GM19455 (cell line): ENCODE measurements at regions not wholly inside any gene's neighbourhood (a gene's known extent, or its start where the extent isn't known, plus 50 kb on each side); places are given as distances from the start of the nearest gene placed in this dataset.
A peak's percentile ranks its signal among the peaks of the same experiment; 100 is the strongest.
"Not testable (repeated sequence)": the region's sequence is repeated elsewhere in the genome, so short reads cannot be mapped to it uniquely, and the experiment has no call there.

Source experiments
- ATAC-seq: cut with Tn5 transposase; IDR thresholded peaks from one replicate; pipeline ENCODE4 v1.9.1; 2021; ENCODE audit not compliant: unreplicated experiment

DNA sequence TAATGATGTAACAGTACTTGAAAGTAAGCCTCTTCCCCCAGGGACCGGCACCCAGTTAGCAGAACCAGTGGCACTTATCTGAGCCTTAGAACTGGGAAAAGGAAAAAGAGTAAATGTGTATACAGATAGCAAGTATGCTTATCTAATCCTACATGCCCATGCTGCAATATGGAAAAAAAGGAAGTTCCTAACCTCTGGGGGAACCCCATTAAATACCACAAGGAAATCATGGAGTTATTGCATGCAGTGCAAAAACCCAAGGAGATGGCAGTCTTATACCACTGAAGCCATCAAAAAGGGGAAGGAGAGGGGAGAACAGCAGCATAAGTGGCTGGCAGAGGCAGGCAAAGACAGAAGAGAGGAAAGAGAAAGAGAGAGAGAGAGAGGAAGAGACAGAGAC lies 456.8 kb downstream of the PTPRC start:
- not testable (repeated sequence) for ATAC-seq

DNA sequence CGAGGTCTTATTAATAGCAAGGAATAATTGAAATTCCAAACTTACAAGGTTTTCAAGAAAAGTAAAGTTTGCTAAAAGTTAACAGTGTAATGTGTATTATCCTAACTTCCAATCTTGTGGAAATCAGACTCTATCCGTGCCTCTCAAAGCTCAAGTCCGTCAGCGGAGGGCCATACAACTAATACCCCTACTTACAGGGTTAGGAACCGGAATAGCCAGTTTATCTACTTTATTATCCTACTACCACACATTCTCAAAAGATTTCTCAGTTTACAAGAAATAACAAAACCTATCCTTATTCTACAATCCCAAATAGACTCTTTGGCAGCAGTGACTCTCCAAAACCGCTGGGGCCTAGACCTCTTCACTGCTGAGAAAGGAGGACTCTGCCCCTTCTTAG lies 457.8 kb downstream of the PTPRC start:
- ATAC-seq: no peak

DNA sequence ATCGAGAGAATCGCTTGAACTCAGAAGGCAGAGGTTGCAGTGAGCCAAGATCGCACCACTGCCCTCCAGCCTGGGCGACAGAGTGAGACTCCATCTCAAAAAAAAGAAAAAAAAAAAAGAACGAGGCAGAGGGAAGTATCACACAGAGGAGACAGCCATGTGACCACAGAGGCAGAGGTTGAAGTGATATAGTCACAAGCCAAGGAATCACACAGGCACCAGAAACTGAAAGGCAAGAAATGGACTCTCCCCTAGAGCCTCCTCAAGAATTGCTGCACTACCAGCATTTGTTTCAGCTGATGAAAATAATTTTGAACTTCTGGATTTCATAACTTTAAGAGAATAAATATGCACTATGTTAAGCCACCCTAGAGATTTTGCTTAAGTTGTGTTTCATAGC lies 459.6 kb downstream of the PTPRC start:
- no peak for ATAC-seq

DNA sequence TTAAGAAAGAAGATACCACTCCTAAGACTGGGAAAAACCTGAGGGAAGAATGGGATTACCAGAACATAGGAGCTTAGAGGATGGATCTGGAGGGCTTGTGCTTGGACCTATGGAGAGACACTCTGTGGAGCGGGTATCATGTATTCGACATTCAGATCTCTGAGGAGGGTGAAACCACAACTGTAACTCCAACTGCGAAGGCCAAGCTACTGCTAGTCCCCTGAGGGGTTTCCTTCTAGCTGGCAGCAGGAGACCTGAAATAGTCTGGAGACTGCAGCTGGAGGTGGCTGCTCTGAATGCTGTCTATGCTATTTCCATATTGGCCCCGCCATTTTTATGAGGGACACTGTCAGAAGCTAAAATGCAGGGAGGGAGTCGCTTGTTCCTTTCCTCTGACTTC lies 462.3 kb downstream of the PTPRC start:
- no peak for ATAC-seq

DNA sequence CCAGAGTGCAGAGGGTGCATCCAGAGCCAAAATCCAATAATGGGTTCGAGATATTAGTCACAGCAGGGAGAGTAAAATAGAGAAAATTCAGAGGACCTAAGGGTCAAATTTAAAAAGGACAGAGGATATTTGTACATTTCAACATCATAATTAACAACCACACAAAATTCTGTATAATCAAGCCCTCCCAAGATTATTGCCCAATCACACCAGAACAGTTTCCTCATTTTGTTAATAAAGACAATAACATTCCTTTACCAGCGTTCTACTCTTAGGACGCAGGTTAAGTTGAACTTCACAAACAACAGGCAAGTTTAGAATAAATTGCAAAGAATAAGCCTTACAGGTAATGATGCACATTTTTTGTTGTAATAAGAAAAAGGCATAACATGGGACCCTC lies 462.8 kb downstream of the PTPRC start:
- no peak for ATAC-seq

DNA sequence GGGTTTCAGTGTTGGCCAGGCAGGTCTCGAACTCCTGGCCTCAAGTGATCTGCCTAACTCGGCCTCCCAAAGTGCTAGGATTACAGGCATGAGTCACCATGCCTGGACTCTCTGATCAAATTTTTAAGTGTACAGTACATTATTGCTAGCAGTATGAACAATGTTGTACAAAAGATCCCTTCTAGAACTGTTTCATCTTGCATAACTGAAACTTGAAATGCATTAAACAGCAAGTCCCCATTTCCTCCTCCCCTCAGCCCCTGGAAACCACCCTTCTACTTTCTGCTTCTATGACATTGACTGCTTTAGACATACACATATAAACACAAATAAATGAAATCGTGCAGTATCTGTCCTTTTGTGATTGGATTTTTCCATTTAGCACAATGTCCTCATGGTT lies 463.4 kb downstream of the PTPRC start:
- peak; percentile 59 for ATAC-seq

DNA sequence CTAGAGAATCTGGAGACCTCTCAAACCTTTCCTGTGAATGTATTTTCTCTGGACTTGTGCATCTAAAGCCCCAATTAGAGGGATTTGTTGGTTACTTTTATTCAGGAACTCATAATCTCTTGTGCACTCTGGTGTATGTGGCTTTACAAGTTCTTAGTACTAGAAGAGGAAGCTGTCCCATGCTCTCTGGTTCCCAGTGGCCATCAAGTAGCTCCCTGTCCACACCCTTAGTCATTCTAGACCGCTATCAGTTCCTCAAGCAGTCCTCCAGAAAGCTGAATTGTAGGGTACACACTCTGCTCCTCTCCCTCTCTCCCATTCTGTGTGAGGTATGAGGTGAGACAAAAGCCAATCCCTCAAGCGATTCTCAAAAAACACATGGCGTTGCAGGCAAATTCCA lies 470.3 kb downstream of the PTPRC start:
- ATAC-seq: no peak

DNA sequence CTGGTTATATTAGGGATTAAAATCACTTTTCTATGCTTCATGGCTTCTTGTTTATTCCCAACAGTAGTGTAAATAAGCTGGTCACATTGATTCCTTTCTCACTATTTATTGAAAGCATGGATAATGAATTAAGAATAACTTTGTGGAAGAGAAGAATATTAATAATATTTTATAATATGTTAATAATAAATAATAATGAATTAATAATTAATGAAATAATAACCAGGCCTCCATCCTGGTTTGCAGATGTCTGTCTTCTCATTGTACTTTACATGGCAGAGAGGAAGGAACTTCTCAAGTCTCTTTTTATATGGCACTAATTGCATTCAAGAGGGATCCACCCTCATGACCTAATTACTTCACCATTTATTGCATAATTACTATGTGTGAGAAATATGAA lies 473.5 kb downstream of the PTPRC start:
- no peak for ATAC-seq

DNA sequence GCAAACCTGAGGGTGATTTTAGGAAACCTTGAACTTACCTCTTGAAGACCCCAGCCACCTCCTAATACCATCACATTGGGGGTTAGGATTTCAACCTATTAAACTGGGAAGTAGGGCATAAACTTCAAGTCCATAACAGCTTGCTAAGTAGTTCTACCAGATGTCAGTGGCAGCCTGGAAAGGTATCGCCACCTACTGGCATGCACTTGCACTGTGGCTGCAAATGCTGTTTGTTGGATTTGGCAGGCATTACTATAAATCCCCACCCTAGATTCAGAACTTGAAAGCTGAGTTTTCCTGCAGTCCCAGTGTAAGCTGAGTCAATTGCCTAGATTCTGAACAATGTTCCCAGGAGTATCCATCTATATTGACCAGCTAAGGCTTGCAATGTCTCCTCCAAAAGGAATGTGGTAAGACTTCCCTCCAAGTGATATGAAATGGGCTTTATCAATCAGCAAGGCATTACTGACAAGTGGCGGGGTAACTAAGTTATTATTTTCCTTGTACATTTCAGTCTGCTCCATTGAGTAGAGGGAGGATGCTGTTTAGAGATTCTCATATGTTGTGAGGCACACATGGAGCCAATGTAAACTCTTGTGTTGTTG lies 474.5 kb downstream of the PTPRC start:
- ATAC-seq: no peak

DNA sequence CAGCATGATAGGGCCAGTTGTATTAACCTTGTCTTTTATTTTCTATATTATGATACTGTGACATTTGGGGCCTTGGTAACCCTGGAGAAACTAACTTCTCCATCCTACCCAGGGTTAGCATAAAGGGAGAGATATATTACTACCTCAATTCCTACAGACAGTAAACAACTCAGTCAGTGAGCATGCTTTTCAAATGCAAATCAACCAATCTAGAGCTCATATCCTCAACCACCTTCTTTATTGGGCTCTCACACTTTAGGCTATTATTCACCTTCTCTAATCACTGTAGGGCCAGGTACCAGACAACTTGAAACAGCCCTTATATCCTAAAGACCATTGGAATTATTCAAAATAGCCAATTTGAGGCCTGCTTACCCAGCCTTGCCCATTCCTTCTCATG lies 477.6 kb downstream of the PTPRC start:
- no peak for ATAC-seq

DNA sequence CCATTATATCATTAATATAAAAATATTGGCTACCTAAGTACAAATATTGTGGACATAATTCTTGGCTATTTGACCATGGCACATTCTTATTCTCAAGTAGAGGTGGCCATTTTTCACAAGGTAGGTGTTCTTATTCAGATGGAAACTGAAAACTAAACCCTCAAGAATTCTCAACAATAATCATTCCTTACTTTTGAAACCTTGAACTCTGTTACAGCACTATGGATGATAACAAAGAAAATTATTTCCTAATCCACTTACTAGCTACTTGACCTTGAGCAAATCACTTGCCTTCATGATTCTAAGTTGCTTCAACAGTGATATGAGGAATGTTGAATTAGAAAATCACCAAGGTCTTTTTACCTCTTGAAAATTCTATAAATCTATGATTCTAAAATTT lies 482.2 kb downstream of the PTPRC start:
- ATAC-seq: no peak

DNA sequence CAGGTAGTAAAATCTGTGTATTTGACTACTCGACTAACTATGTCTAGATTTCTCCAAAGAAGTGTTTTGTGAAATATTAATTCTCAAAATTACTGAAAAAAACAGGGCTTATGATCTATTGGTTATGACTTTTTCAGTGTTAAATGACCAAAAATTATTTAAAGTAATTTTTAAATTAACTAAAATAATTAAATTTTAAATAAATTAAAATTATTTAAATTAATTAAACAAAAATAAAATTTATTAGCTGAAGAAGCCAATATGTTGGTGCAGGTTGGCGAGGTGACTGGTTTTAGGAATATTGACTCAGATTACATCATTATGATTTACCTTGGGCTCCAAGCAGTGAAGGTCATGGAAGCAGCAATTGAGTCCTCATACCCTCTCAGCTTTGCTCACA lies 483.2 kb downstream of the PTPRC start:
- no peak for ATAC-seq

DNA sequence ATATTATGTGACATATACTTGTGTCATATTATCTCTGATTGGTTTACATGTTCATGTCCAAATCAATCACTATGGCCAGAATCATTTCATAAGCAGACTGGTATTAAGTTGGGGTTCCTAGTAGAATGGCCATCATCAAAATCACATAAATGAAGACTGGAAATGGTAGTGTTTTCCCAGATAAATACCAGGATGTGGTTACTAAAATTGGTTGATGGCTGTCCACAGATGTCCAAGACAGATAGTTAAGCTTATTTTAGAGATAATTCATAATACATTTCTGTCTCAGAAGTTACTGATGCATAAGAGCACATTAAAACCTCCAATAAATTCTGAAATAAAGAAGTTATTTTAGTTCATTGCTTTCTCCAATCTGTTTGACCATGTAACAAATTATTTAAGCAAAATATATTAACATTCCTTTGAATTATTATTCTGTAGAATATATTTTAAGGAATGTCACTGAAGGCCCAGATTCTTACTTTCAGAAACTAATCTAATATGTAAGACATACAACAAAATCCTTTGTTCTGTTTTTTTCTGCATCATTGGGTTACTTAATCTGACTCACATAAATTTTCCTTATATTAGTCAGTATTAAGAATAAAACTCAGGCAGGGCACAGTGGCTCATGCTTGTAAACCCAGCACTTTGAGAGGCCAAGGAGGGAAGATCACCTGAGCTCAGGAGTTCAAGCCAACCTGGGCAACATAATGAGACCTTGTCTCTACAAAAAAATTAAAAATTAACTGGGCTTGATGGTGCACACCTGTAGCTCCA lies 483.9 kb downstream of the PTPRC start:
- no peak for ATAC-seq

DNA sequence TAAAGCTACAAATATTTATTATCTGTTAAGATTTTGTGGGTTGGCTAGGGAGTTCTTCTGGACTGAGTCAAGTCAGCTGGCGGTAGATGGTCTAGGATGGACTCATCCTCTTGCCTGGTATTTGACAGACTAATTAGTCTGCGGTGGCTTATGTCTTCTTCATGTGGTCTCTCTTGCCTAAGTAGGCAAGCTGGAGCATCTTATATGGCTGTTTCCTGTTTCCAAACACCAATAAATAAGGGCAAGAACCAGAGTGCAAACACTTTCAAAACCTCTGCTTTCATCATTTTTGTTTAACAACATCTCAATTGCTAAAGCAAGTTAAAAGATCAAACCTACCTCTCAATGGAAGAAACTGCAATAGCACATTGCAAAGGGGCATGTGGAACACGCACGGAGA lies 484.8 kb downstream of the PTPRC start:
- ATAC-seq: no peak

DNA sequence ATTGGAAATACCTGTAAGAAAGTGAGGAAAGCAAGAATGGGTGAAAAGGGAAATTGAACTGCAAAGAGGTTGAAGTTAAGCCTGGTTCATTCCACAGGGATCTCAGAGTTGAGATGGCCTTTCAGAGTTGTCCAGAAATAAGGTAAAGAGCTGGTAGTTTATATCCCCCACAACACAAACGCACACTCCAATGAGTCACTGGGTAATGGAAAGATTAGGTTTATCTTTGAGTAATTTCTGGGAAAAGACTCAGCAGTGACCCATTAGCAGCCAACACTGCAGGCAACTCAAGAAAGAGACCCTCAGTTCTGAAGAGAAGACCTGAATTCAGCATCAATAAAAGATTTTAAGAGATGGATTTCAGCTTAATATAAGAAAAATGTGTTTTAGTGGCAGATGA lies 485.5 kb downstream of the PTPRC start:
- ATAC-seq: no peak

DNA sequence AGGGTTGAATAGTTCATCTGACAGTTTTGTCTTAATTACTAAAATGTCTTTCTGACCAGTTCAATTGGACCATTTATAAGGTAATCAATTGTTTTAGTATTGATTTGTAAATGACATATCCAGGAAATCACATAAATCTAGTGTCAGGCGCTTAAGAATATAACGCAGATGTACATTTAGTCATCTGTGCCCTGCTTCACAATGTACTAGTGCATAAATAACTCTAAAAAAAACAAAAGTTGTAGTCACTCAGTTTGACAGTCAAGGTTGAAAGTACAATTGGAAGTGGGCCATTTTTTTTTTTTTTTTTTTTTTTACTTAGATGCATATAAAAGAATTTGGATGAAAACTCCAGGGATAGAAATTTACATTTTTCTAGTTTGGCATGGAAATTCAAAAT lies 490.4 kb downstream of the PTPRC start:
- no peak for ATAC-seq

DNA sequence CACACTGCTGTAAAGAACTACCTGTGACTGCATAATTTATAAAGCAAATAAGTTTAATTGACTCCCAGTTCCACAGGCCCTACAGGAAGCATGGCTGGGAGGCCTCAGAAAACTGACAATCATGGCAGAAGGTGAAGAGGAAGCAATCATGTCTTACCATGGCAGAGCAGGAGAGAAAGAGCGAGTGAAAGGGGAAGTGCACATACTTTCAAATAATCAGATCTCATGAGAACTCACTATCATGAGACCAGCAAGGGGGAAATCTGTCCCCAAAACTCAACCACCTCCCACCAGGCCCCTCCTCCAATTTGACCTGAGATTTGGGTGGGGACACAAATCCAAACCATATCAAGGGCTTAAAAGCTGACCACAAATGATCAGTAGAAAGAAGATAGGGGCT lies 493.2 kb downstream of the PTPRC start:
- ATAC-seq: no peak

DNA sequence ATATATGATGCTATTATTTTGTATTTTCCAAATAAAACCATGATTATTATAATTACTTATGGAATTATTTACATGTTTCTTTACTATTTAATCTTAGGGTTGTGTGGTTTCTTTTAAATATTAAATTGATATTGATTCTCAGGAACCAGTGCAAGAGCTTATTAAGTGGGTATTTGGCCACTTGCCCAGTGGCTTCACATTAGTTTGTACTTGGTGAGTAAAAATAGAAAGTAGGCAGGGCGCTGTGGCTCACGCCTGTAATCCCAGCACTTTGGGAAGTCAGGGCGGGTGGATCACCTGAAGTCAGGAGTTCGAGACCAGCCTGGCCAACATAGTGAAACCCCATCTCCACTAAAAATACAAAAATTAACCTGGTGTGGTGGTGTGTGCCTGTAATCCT lies 497.1 kb downstream of the PTPRC start:
- ATAC-seq: no peak

DNA sequence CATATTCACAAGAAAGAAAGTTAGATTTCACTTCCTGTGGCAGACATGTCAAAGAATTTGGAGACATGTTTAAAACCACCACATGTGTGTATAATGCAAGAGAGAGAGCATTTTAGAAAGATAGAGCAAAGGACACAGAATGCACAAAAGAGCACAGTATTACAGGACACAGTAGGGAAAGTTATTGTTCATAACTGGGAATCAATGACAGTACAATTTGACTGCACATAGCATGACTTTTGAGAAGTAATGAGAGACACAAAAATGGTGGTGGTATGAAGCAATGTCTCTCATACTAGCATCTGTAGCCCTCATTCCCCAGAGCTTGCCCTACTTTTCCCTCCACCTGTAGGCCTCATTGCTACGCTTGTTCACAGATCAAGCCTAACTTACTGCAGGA lies 499.2 kb downstream of the PTPRC start:
- no peak for ATAC-seq

DNA sequence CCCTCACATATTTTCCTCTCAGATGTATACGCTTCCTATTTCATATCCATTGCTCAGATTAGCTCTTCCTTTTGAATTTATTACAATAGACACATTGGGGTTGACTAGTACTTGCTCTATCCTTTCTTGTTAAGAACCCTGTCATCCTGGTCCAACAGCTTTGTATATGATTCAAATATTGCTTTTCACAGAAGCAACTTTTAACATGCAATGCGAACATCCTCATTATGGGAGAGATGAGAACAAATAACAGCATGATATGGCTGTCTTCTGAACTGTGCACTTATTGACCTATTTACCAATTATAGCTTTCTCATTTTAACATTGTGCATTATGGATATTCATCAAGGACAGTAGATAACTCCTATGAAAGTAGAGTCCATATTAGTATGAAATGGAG lies 510.8 kb downstream of the PTPRC start:
- no peak for ATAC-seq

DNA sequence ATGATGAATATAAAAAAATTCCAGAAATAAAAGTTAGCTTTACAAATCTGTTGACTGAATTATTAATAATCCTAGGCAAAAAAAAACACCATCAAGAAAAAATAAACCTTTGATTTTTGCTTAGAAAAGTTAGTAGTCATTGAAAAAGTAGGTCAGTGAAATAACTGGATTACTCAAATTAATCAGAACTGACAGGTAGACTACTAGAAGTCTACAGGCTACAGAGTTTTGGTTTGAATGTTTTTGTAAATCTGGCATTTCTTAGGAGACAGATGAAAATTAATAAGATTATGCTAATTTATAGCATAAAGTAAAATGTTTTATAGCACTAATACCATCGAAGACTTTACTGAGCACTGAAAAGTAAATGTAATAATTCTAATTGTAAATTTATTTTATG lies 511.9 kb downstream of the PTPRC start:
- ATAC-seq: no peak

DNA sequence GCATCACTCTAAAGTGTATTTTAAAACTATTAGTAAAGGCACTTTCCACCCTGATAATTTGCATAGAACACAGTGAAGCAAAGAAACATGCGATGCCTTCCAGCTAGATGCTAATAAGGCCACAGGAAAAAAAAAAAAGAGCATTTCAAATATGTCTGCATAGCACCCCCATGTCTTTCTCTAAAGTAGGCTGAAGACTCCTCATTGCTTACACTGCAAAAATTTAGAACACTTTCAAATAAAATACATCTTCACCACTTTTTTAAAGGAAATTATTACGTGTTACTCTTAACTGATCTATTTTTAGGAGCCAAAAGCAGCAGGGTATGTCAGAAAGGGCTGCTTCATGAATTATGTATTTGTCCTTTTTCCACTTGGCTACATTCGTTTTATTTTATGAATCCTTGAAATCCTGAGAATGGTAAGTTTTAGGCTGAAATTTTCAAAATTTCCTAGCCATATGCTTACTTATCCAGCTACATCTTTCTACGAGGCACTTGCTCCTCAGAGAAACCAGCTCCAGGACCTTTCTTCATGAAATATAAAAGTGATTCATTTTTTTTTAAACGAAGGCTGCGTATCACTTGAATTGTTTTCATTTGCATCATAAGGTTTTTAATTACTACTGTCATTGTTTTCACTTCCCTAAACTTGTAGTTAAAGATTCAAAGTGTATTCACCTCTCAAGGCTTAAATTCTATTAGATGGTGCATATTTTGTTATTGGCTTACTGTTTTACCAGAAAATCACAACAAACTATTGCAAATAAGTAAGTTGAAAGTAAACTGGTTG lies 513.0 kb downstream of the PTPRC start:
- peak; percentile 68 for ATAC-seq
